ENCODE measurements at regions not wholly inside any gene's neighbourhood (a gene's known extent, or its start where the extent isn't known, plus 50 kb on each side); places are given as distances from the start of the nearest gene placed in this dataset.

GRCh38 chr5:56668996-56669395 lies 146.4 kb upstream of the MAP3K1 start:
- no peak for TF ChIP-seq PRDM4 (CRISPR knock-in tag; IDR thresholded peaks at IDR 0.05; ENCODE audit: borderline replicate concordance)
- no peak for TF ChIP-seq EZH2 (conservative IDR thresholded peaks at IDR 0.05; ENCODE audit: low read depth, low read length)
- no peak for TF ChIP-seq CTCF (CRISPR knock-in tag; IDR thresholded peaks at IDR 0.05)
- no peak for TF ChIP-seq MTA3 (CRISPR knock-in tag; IDR thresholded peaks at IDR 0.05)
- no peak for TF ChIP-seq TBP (CRISPR knock-in tag; IDR thresholded peaks at IDR 0.05)
- TF ChIP-seq TBL1XR1 (IDR thresholded peaks at IDR 0.05; ENCODE audit: borderline replicate concordance, low read length, partially characterized antibody) = no peak
- no peak for TF ChIP-seq ETV6 (CRISPR knock-in tag; conservative IDR thresholded peaks at IDR 0.05)
- no peak for TF ChIP-seq ATM (IDR thresholded peaks at IDR 0.05; ENCODE audit: borderline replicate concordance)

All from HepG2 (cell line).